K562 (cell line): ENCODE measurements at regions not wholly inside any gene's neighbourhood (a gene's known extent, or its start where the extent isn't known, plus 50 kb on each side); places are given as distances from the start of the nearest gene placed in this dataset.

Experiments used
- ATAC-seq: fragments of 200-7000 bp; cut with Tn5 transposase; 3 replicates; pipeline ENCODE4 v1.9.1; 2020; ENCODE audit warnings: moderate library complexity
- BruUV-seq: library from RNA; stranded (reverse); fragments of 400-500 nt; replicated peaks from 2 replicates; lab custom pipeline; 2021; lab: Mats Ljungman, UMichigan
- CTCF ChIA-PET: fragments of 300-600 bp; formaldehyde crosslinking; extraction: SDS; loops from one replicate; lab custom pipeline; 2021; ENCODE audit warnings: low intra/inter-chr PET ratio; lab: Yijun Ruan, JAX
- POLR2A ChIA-PET: fragments of 300-600, 350-650 bp; sonication (Branson Sonifier 250); formaldehyde crosslinking; extraction: SDS; loops from one replicate; lab custom pipeline; 2021; ENCODE audit warnings: antibody characterized with exemption, inconsistent platforms; lab: Yijun Ruan, JAX
- DNase-seq, 4 experiments: peaks; one replicate each; pipeline versions ENCODE4 v3.0.0 to v3.0.0-alpha.2; 2011 to 2018; ENCODE audit warnings: low spot score in 3 of 4, mixed read lengths in 3 of 4; ENCODE audit errors: extremely low read depth in 1 of 4
- FAIRE-seq: peaks from 2 replicates; lab custom pipeline; 2011; peaks lifted over from hg19 to GRCh38; lab: Jason Lieb, UNC
- H2AFZ ChIP-seq: 2 replicates; pipeline ENCODE4 v1.6.0; 2011; ENCODE audit warnings: low read depth, low read length, control low read depth, inconsistent platforms
- H3K27ac ChIP-seq: fragments of 200-600 bp; 3 replicates; pipeline ENCODE4 v1.8.0; 2011; ENCODE audit warnings: low read depth, mild to moderate bottlenecking, control low read depth, inconsistent platforms, low read length, moderate library complexity, mixed read lengths; ENCODE audit errors: extremely low read depth
- H3K27me3 ChIP-seq, 2 experiments: fragments of 300-600 bp in 1 of 2; 2 replicates in 1 of 2; 3 replicates in 1 of 2; pipeline versions ENCODE4 v1.6.0 to v1.8.0; 2011; ENCODE audit warnings: inconsistent platforms in 2 of 2, low read length in 2 of 2, mild to moderate bottlenecking in 1 of 2, mixed read lengths in 1 of 2, moderate library complexity in 1 of 2; ENCODE audit not compliant: control insufficient read depth in 2 of 2, insufficient read depth in 2 of 2
- H3K36me3 ChIP-seq: fragments of 300-600 bp; 3 replicates; pipeline ENCODE4 v1.8.0; 2011; ENCODE audit warnings: mild to moderate bottlenecking, low read length, inconsistent platforms; ENCODE audit not compliant: control insufficient read depth, insufficient read depth
- H3K4me1 ChIP-seq, 2 experiments: fragments of 200-600 bp in 1 of 2; replicated peaks in 1 of 2; 2 replicates in 1 of 2; 3 replicates in 1 of 2; pipeline versions ENCODE4 v1.5.1 to v1.8.0; 2011; ENCODE audit warnings: inconsistent platforms in 2 of 2, low read length in 2 of 2, mild to moderate bottlenecking in 1 of 2, mixed read lengths in 1 of 2, moderate library complexity in 1 of 2; ENCODE audit not compliant: control insufficient read depth in 2 of 2, insufficient read depth in 2 of 2
- H3K4me2 ChIP-seq: 2 replicates; pipeline ENCODE4 v1.6.1; 2011; ENCODE audit warnings: low read length, control low read depth, inconsistent platforms, mixed read lengths; ENCODE audit not compliant: insufficient read depth
- H3K4me3 ChIP-seq: fragments of 200-600 bp; sonication (generic), shearing (Covaris generic); 2 replicates; pipeline ENCODE4 v1.5.1; 2016; ENCODE audit warnings: control low read depth, inconsistent platforms
- H3K79me2 ChIP-seq: fragments of 200-600 bp; 3 replicates; pipeline ENCODE4 v1.8.0; 2011; ENCODE audit warnings: low read length, inconsistent platforms; ENCODE audit not compliant: control insufficient read depth, insufficient read depth
- H3K9ac ChIP-seq, 2 experiments: 2 replicates each; pipeline versions ENCODE4 v1.6.0 to v1.6.1; 2011; ENCODE audit warnings: low read depth in 2 of 2, low read length in 2 of 2, control low read depth in 1 of 2, inconsistent platforms in 1 of 2, mild to moderate bottlenecking in 1 of 2, mixed read lengths in 1 of 2; ENCODE audit not compliant: insufficient read depth in 1 of 2
- H3K9me1 ChIP-seq: one replicate; pipeline ENCODE4 v1.6.0; 2011; ENCODE audit warnings: inconsistent platforms, mild to moderate bottlenecking, low read length, moderate library complexity; ENCODE audit not compliant: control insufficient read depth, insufficient read depth
- H3K9me3 ChIP-seq: replicated peaks from 2 replicates; pipeline ENCODE4 v1.5.1; 2011; ENCODE audit warnings: low read depth, low read length, inconsistent platforms; ENCODE audit not compliant: control insufficient read depth, insufficient read depth
- H4K20me1 ChIP-seq: replicated peaks from 2 replicates; pipeline ENCODE4 v1.6.1; 2011; ENCODE audit warnings: low read length, inconsistent platforms, mixed read lengths; ENCODE audit not compliant: control insufficient read depth, insufficient read depth
- DPF2 ChIP-seq: fragments of 450-650 bp; IDR thresholded peaks from 2 replicates; pipeline ENCODE4 v1.6.1; 2016
- ELF2 ChIP-seq: fragments of 250-450 bp; sonication (Bioruptor Pico); IDR thresholded peaks from 2 replicates; pipeline ENCODE4 v1.5.0; 2021; ENCODE audit warnings: mild to moderate bottlenecking
- KLF1 ChIP-seq: fragments of 450-650 bp; IDR thresholded peaks from 2 replicates; pipeline ENCODE4 v1.6.1; 2016; ENCODE audit warnings: missing genetic modification characterization, missing compliant biosample characterization
- MCM5 ChIP-seq: fragments of 450-650 bp; IDR thresholded peaks from 2 replicates; pipeline ENCODE4 v1.6.1; 2016; ENCODE audit warnings: low read depth
- MTF1 ChIP-seq: fragments of 250-450 bp; sonication (Bioruptor Pico); IDR thresholded peaks from 2 replicates; pipeline ENCODE4 v1.9.0; 2021; ENCODE audit warnings: moderate library complexity, mild to moderate bottlenecking, inconsistent platforms, borderline replicate concordance
- POLR2A ChIP-seq: fragments of 450-650 bp; conservative IDR thresholded peaks from 2 replicates; pipeline ENCODE4 v1.6.1; 2016
- ZBTB17 ChIP-seq: fragments of 450-650 bp; formaldehyde crosslinking; IDR thresholded peaks from 2 replicates; pipeline ENCODE4 v1.4.0; 2020; ENCODE audit warnings: mild to moderate bottlenecking
- ZKSCAN8 ChIP-seq: fragments of 200-800 bp; sonication (Bioruptor generic); IDR thresholded peaks from 2 replicates; pipeline ENCODE4 v1.6.1; 2016; ENCODE audit warnings: missing genetic modification characterization, missing compliant biosample characterization
- ZNF263 ChIP-seq: sonication (generic); formaldehyde crosslinking; IDR thresholded peaks from 2 replicates; pipeline ENCODE4 v1.8.0; 2022; ENCODE audit warnings: mild to moderate bottlenecking, missing genetic modification reagents, borderline replicate concordance
- ZNF316 ChIP-seq: fragments of 450-650 bp; IDR thresholded peaks from 2 replicates; pipeline ENCODE4 v1.6.1; 2016
- ZNF436 ChIP-seq: fragments of 250-450, 450-650 bp; sonication (Bioruptor Pico); formaldehyde crosslinking; IDR thresholded peaks from 2 replicates; pipeline ENCODE4 v1.7.0; 2020; ENCODE audit warnings: mild to moderate bottlenecking
- in situ Hi-C: fragments of 300-500 bp; cut with MboI; formaldehyde crosslinking; loops from 4 replicates; pipeline ENCODE4 v1.15.0; 2018; ENCODE audit warnings: inconsistent platforms, mixed read lengths
- intact Hi-C: fragments of 100-400 bp; cut with micrococcal nuclease; formaldehyde crosslinking; loops from 2 replicates; pipeline ENCODE4 v1.14.2; 2022
- TF ChIP-seq, protein P1 (sequence below): sonication (generic); formaldehyde crosslinking; IDR thresholded peaks from 2 replicates; pipeline ENCODE4 v1.8.0; 2022; ENCODE audit warnings: missing genetic modification reagents, mild to moderate bottlenecking, moderate library complexity, borderline replicate concordance
- TF ChIP-seq, protein P2 (sequence below): fragments of 250-450 bp; sonication (Bioruptor Pico); IDR thresholded peaks from 2 replicates; pipeline ENCODE4 v1.6.1; 2021; ENCODE audit warnings: mild to moderate bottlenecking
- TF ChIP-seq, protein P3 (sequence below): fragments of 450-650 bp; IDR thresholded peaks from 2 replicates; pipeline ENCODE4 v1.6.1; 2018; ENCODE audit not compliant: partially characterized antibody
- TF ChIP-seq, protein P4 (sequence below): sonication (generic); formaldehyde crosslinking; IDR thresholded peaks from 2 replicates; pipeline ENCODE4 v1.8.0; 2022; ENCODE audit warnings: mild to moderate bottlenecking, missing genetic modification reagents

DNA sequence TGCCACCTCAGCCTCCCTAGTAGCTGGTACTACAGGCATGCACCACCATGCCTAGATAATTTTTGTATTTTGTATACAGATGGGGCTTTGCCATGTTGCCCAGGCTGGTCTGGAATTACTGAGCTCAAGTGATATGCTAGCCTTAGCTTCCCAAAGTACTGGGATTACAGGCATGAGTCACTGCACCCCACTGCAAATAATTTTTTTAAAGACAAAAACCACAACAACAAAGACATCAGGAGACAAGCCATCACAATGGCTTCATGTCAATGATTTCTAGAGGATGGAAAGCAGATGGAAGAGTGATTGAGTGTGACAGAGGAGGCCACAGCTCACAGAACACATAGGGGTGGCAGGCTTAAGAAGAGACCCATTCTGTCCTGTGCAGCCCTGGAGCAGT, 97.9 kb upstream of the PCSK1 start:
- POLR2A ChIA-PET = no interaction called here
- CTCF ChIA-PET = no interaction called here
- no peaks in the 10 kb centered on the region for H3K4me1 ChIP-seq
- FAIRE-seq = no peak
- no peaks in the 10 kb centered on the region for H3K36me3 ChIP-seq
- no peak overlapping the region for H3K4me2 ChIP-seq
- H3K9me1 ChIP-seq = no peaks in the 10 kb centered on the region
- H3K9ac ChIP-seq = no peak overlapping the region
- in situ Hi-C loops = no loop called here
- H3K27ac ChIP-seq = no peak overlapping the region
- H3K79me2 ChIP-seq = no peaks in the 10 kb centered on the region
- no peaks in the 10 kb centered on the region for H4K20me1 ChIP-seq
- TF ChIP-seq, protein P1, sequence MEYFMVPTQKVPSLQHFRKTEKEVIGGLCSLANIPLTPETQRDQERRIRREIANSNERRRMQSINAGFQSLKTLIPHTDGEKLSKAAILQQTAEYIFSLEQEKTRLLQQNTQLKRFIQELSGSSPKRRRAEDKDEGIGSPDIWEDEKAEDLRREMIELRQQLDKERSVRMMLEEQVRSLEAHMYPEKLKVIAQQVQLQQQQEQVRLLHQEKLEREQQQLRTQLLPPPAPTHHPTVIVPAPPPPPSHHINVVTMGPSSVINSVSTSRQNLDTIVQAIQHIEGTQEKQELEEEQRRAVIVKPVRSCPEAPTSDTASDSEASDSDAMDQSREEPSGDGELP = no peak
- TF ChIP-seq ZBTB17 (no peak), ELF2 (no peak), POLR2A (no peak), DPF2 (no peak), MCM5 (no peak), KLF1 (tag) (no peak), ZNF263 (CRISPR knock-in tag) (no peak), ZKSCAN8 (CRISPR knock-in tag) (no peak), MTF1 (CRISPR knock-in tag) (no peak), ZNF436 (CRISPR knock-in tag) (no peak), ZNF316 (no peak)
- TF ChIP-seq, protein P2, sequence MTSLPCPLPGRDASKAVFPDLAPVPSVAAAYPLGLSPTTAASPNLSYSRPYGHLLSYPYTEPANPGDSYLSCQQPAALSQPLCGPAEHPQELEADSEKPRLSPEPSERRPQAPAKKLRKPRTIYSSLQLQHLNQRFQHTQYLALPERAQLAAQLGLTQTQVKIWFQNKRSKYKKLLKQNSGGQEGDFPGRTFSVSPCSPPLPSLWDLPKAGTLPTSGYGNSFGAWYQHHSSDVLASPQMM (CRISPR knock-in tag) = no peak
- TF ChIP-seq, protein P3, sequence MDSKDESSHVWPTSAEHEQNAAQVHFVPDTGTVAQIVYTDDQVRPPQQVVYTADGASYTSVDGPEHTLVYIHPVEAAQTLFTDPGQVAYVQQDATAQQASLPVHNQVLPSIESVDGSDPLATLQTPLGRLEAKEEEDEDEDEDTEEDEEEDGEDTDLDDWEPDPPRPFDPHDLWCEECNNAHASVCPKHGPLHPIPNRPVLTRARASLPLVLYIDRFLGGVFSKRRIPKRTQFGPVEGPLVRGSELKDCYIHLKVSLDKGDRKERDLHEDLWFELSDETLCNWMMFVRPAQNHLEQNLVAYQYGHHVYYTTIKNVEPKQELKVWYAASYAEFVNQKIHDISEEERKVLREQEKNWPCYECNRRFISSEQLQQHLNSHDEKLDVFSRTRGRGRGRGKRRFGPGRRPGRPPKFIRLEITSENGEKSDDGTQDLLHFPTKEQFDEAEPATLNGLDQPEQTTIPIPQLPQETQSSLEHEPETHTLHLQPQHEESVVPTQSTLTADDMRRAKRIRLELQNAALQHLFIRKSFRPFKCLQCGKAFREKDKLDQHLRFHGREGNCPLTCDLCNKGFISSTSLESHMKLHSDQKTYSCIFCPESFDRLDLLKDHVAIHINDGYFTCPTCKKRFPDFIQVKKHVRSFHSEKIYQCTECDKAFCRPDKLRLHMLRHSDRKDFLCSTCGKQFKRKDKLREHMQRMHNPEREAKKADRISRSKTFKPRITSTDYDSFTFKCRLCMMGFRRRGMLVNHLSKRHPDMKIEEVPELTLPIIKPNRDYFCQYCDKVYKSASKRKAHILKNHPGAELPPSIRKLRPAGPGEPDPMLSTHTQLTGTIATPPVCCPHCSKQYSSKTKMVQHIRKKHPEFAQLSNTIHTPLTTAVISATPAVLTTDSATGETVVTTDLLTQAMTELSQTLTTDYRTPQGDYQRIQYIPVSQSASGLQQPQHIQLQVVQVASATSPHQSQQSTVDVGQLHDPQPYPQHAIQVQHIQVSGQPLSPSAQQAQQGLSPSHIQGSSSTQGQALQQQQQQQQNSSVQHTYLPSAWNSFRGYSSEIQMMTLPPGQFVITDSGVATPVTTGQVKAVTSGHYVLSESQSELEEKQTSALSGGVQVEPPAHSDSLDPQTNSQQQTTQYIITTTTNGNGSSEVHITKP = no peak
- TF ChIP-seq, protein P4, sequence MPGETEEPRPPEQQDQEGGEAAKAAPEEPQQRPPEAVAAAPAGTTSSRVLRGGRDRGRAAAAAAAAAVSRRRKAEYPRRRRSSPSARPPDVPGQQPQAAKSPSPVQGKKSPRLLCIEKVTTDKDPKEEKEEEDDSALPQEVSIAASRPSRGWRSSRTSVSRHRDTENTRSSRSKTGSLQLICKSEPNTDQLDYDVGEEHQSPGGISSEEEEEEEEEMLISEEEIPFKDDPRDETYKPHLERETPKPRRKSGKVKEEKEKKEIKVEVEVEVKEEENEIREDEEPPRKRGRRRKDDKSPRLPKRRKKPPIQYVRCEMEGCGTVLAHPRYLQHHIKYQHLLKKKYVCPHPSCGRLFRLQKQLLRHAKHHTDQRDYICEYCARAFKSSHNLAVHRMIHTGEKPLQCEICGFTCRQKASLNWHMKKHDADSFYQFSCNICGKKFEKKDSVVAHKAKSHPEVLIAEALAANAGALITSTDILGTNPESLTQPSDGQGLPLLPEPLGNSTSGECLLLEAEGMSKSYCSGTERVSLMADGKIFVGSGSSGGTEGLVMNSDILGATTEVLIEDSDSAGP (CRISPR knock-in tag) = no peak
- H3K4me3 ChIP-seq = no peak overlapping the region
- no peak for ATAC-seq
- no peaks in the 10 kb centered on the region for H3K9me3 ChIP-seq
- H2AFZ ChIP-seq = no peak overlapping the region
- BruUV-seq = no TSS peak
- no peaks in the 10 kb centered on the region for H3K27me3 ChIP-seq
- intact Hi-C loops = no loop called here
- DNase-seq = no peak
